ENCODE measurements at regions not wholly inside any gene's neighbourhood (a gene's known extent, or its start where the extent isn't known, plus 50 kb on each side); places are given as distances from the start of the nearest gene placed in this dataset.
"Not testable (repeated sequence)": the region's sequence is repeated elsewhere in the genome, so short reads cannot be mapped to it uniquely, and the experiment has no call there.

DNA sequence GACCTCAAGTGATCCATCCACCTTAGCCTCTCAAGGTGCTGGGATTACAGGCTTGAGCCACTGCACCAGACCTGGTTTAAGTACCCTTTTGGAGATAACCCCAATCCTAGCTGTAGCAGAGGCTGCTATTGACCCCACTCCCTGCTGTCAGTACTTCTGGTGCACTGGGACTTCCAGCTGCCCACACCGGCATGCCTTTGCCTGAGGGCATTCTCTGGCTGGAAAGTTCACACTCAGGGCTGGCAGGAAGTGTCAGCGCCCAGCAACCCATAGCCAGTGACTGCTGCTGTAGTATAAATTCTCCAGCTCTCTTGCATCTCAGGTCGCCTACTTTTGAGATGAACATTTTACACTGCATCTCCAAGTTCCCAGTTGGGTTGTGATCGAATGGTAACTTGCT is 75.3 kb downstream of the UTRN start:
- no peak for DNase-seq

- DNase-seq = no peak
Observed at GRCh38 chr6:144361016-144361415, 75.9 kb downstream of the UTRN start.

GRCh38 chr6:144362042-144363018 is 77.2 kb downstream of the UTRN start:
- DNase-seq = no peak

GRCh38 chr6:144364208-144364720 is 79.1 kb downstream of the UTRN start:
- DNase-seq = no peak

DNA sequence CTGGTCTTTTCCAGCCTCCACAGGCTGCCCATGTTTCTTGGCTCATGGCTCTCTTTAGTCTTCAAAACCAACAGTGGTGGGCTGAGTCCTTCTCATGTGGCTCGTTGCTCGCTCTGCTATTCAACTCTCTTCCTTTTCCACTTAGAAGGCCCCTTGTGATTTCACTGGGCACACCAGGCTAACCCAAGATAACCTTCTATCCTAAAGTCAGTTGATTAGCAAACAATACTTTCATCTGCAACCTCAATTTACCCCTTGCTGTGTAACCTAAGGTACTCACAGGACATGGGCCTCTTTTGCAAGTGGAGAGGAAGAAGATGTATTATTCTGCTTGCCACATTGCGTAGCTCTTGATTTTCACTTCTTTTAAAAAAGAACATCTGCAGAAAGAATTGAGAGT is 79.6 kb downstream of the UTRN start:
- no peak for DNase-seq

GRCh38 chr6:144365271-144365670 is 80.1 kb downstream of the UTRN start:
- no peak for DNase-seq

- not testable (repeated sequence) for DNase-seq
Observed at GRCh38 chr6:144369696-144370095, 84.6 kb downstream of the UTRN start.

DNA sequence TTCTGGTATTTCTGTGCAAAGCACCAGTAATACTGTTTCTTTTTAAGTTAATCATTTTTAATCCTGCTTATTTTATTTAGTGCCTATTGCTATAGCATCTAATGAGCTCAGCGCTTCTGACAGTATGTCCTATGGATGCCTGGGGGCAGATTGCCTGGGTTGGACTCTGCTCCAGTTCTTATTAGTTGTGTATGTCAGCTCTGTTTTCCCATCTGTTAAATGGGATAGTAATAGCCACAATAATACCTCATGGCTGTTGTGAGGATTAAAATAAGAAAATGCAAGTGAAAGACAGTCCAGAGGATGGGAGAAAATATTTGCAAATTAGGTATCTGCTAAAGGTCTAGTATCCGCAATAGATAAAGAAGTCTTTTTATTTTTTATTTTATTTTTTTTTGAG is 87.0 kb downstream of the UTRN start:
- no peak for DNase-seq

GRCh38 chr6:144372611-144373594 is 87.8 kb downstream of the UTRN start:
- no peak for DNase-seq

- DNase-seq = not testable (repeated sequence)
Observed at GRCh38 chr6:144374525-144374924, 89.4 kb downstream of the UTRN start.

- no peak for DNase-seq
Observed at GRCh38 chr6:144377586-144378210, 92.6 kb downstream of the UTRN start.

DNA sequence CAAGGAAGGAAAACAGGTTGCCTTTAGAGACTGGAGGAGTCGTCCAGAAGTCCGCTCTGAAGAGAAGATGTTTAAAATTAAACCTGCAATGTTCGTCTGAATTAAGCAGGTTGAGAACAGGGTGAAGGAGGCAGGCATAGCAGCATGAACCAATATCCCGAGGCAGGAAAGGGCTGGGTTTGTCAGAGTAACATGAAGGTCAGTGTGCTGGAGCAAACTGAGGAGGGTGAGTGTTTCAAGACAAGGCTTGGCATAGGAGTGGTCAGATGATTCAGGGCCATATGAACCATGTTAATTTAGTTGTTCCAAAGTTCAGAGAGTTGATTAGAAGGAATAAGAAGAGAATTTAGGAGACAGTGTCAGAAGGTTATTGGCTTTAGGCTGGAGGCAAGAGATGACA is 93.3 kb downstream of the UTRN start:
- DNase-seq = no peak

DNA sequence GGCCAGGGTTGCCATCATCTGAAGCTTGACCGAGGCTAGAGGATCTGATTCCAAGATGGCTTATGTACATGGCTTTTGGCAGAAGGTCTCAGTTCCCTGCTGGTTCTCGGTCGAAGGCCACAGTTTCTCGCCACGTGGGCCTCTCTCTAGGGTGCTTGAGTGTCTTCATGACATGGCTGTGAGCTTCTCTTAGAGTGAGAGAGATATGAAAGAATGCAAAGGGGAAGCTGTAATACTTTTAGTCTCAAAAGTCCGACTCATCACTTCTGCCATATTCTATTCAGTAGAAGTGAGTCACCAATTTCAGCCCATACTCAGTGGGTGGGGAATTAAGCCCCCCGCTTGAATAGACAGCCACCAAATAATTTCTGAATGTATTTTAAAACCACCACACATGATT is 94.2 kb downstream of the UTRN start:
- no peak for DNase-seq

- DNase-seq = not testable (repeated sequence)
Observed at GRCh38 chr6:144381499-144381898, 96.4 kb downstream of the UTRN start.

DNA sequence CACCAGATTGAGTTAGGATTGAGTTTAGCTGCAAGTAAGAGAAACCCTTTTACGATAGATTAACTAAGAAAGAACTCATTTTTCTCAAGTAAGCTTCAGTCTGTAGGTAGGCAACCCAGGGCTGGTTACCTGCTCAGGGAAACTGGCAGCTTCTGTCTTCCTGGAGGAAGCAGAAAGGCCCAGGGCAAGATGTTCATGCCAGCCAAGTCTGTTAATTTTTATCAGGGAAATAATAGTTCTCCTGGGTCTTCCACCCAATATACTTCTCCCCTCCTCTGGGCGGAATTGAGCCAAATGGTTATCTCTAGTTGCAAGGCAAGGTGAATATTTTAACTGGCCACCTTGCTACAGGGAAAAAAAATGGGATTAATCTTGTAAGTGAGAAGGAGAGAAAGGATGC is 98.2 kb downstream of the UTRN start:
- DNase-seq = no peak

GRCh38 chr6:144384427-144384826 is 99.3 kb downstream of the UTRN start:
- DNase-seq = no peak

- DNase-seq = not testable (repeated sequence)
Observed at GRCh38 chr6:144389474-144389873, 104.3 kb downstream of the UTRN start.

DNA sequence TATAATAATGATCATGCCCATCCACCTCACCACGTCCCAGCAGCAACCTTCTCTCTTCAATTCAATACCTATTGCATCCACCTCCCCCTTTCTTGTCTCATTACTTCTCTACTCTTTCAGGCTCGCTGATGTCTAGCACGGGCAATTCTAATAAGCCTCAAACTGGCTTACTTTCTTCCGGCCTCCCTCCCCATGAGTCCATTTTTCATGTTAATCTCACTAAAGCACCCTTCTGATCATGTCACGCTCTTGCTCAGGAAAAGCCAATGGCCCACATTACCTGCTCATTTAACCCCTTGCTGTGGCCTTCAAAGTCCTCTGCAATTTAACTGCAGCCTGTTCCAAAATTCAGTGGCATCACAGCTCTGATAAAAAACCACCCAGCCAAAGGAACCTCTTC is 105.1 kb downstream of the UTRN start:
- no peak for DNase-seq

DNA sequence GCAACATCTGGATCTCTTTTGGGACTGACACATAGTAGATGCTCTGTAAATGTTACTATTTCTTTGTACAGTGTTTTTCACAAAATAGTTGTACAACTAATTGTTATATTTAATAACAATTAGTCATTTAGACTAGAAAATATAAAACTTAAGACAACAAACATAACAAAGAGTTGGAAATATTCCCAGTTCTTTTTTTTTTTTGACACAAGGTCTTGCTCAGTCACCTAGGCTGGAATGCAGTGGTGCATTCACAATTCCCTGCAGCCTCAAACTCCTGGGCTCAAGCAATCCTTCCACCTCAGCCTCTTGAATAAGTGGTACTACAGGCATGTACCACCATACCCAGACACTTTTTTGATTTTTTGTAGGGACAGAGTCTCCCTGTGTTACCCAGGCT is 105.8 kb downstream of the UTRN start:
- DNase-seq = no peak

DNA sequence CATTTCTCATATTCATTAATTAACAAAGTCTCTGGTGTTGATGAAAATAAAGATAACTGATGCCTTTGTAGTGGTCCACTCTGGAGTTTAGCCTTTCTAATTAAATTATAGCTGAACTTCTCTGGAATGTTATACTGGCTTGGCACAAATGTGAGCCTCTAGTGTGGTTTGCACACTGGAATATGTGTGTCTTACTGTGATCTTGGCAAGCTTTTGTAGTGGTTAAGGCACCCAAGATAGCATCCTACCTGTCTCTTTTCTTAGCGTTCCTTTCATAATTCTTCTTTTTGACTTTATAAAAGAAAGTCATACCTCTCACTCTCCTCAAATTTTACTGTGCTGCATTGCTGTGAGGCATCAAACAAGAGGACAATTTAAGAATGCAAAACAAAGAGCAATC is 107.4 kb downstream of the UTRN start:
- DNase-seq = no peak

DNA sequence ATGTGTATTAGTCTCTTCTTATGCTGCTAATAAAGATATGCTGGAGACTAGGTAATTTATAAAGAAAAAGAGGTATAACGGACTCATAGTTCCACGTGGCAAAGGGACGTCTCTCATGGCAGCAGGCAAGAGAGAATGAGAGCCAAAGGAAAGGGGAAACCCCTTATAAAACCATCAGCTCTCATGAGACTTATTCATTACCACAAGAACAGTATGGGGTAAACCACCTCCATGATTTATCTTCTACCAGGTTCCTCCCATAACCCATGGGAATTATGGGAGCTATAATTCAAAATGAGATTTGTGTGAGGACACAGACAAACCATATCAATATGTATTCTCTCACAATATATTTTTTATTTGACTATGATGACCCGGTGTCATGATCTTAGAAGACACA is 109.1 kb downstream of the UTRN start:
- DNase-seq = no peak

- DNase-seq = no peak
Observed at GRCh38 chr6:144395014-144395413, 109.9 kb downstream of the UTRN start.

- DNase-seq = no peak
Observed at GRCh38 chr6:144395826-144396225, 110.7 kb downstream of the UTRN start.
